HuH-7 (cell line): ENCODE measurements at regions not wholly inside any gene's neighbourhood (a gene's known extent, or its start where the extent isn't known, plus 50 kb on each side); places are given as distances from the start of the nearest gene placed in this dataset.
"Not testable (repeated sequence)": the region's sequence is repeated elsewhere in the genome, so short reads cannot be mapped to it uniquely, and the experiment has no call there.

Experiments used
- DNase-seq: peaks from one replicate; pipeline ENCODE4 v3.0.0; 2011; ENCODE audit warnings: low spot score

DNA sequence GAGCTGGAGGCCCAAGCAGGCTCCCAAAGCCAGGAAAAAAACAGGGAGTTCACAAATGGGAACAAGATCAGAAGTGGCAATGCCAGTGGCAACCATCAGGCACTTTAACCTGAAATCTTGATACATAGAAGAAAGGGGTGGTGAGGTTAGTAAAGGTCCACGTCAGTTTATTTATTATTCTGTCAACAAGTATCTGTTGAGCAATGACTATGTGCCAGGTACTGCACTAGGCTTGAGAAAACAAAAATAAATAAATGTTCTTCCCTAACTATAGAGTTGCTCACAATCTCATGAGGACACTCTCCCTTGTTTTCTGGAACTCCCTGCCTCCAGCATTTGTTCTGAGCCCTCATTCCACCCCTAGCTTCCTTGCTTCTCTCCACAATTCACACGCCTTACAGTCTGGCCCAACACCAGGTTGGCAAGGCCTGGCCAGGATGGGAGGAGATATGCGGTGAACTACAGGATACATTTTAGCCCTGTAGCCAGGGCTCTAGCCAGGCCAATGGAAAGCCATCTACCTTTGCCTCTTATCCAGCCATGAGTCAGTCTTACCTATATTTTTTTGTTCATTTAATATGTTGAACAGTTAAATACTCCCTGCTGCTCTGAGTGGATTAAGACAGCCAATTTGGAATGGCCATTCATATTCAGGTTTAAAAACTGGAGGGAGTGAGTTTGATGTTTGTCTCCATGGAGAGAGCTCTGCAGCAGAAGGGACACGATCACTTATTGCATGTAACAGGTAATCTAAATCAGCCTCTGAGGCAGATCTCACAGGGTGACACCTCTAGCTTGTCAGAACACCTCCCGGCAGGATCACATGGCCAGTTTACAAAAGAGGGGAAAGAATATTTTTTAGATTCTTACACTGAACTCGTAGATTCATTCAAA, 161.9 kb upstream of the ATP11B start:
- DNase-seq: no peak

DNA sequence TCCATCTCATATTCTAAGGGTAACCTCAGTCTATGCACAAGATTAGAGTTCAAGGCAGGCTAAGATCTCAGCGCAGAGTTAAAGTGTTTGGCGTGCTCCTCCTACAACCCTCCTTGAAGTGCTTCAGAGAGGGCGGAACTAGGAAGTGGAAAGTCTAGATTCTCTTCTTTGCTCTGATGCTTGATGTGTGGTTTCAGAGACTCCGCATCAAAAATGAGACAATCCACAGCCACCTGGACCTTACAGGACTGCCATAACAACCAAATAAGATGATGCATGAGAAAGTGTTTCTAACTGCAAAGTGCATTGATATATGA, 161.3 kb upstream of the ATP11B start:
- no peak for DNase-seq

DNA sequence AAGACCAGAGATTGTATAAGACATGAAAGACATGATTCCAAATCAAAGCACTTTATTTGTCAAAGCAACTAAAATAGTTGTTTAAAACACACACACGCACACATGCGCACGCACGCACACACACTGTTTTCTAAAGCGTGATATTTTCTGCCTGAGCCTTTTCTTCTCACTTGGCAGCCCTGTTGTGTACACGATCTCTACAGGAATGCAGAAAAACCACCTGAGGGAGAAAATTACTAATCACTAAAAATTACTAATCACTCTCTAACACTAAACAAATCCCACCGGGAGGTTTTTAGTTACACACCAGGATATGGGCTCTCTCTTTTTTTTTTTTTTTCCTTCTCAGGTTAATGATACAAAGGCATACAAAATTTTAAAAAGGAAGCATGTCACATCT, 160.1 kb upstream of the ATP11B start:
- no peak for DNase-seq

DNA sequence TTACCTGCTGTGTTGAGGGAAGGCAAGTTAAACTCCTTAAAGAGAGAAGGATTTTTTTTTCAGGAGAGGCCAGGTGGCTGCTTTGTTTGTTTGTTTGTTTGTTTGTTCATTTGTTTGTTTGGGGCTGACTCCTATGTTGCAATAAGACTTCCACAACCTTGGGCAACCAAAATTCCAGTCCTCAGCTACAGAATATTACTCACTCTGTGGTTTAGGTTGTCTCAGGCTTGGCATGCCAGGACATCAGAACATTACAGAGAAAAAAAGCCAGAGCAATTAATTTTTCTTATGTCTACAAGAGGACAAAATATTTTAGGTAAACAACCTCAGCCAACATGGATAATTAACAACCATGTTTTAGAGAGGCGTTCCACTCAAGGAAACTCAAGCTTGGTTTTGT, 156.7 kb upstream of the ATP11B start:
- no peak for DNase-seq

DNA sequence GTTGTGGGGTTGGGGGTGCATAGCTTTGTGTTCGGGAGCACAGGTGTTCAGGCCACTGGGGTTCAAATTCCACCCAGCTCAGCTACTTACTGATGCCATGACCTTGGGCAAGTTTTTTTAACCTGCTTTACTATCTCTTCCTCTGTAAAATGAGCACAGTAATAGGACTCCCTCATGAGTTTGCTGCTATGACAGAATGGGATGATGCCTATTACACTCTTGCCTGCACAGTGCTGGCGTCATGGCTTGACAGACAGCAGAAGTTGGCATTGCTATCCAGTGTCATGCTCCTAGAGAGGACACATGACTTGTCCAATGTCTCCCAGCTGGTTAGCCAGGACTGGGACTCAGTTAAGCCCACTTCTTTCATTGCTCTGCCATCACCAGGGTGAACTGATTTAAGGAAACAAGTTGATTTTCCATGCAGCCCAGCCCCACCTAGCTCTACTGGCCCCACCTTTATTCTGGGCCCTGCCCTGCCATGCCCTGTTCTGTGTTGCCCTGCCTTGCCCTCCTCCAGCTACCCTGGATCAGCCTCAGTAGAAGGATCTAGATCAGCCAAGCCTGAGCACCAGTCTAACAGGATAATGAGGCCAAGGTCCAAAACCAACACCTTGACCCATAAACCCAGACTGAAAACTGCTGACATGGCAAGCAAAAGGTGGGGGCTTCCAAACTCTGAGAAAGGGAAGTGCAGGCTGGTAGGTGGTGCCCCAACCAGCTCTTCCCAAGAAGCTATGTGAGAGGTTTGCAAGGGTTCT, 155.8 kb upstream of the ATP11B start:
- no peak for DNase-seq

DNA sequence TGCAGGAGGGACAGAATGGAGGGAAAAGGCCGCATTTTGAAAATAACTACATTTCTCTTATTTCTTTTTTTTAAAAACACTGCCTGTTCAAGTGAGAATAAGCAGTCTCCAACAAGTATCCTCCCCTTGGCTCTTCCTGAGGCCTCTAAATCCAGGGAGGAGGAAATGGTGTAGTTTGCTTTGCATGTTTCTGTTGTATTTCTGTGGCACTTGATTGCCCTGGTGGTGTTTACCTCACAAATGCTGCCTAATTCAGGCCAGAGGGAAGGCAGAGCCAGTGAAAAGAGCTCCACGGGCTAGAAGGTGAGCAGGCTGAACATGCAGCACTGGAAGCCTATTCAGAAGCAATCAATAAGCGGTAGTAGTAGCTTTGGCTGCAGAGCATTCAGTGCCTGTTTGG, 149.3 kb upstream of the ATP11B start:
- DNase-seq: no peak

DNA sequence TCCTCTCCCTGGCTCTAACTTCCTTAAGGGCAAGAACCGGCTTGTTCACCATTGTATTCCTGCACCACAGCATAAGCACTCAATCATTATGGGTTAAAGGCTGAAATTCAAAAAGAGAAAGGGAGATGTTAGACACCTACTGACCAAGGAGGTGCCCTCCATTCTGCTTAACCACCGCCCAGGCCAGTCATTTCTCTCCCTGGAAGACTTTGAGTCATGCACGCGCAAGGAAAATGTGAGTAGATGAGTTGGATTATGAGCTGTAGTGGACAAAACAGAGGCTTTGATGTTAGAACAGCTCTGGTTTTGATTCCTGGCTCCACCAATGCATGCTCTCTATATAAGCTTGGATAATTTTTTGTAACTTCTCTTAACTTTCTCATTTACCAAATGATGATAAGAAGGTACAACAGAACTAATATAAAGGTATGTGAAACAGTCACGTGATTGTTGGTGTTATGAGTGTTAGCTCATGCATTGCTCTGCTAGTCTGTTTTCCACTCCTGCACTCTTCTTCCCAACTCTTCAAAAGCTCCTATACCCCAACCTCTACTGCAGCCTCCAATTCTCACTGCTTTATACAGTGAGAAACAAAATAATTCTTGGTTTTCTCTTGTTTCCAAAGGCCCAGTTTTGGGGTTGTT, 148.4 kb upstream of the ATP11B start:
- DNase-seq: no peak

DNA sequence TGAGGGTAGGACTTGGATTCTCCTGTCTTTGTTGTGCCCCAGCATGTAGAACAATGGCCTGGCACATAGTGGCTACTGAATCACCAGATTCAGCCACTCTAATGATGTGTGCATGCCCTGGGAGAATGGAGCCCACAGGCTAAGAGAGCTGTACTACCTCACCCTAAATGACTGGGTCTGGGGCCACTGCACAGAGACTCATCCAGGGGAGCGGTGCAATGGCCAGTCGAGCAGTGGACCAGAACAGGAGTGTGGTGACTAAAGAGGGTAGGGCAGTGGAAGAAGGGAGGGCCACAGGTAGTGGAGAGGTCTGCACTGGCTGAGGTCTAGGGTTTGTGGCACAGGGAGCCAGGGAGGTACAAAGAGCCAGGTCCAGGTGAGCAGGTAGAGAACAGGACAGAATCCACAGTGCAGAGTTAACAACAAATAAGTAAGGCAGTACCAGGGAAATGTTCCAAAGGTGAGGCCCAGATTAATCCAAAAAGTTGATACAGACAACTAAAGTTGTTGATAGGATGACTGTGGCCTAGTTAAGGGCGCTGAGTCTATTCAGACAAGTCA, 142.7 kb upstream of the ATP11B start:
- DNase-seq: no peak

DNA sequence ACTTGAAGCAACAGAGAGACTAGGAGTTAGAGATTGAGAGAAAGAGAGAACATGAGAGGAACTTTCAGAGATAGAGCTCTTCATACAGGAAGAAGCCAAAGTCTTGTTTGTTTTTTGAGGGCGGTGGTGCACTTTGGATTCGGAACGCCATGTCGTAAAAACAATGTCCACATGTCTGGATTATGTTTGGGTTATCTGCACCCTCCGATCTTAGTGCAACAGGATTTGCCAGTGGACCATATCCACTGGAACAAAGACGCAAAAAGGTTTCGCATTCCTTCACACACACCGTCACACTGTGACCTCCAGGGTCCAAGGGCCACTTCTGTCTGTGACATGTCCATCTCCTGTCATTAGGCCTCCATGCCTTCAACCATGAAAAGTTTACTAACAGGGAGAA, 141.8 kb upstream of the ATP11B start:
- peak; percentile 10 for DNase-seq

DNA sequence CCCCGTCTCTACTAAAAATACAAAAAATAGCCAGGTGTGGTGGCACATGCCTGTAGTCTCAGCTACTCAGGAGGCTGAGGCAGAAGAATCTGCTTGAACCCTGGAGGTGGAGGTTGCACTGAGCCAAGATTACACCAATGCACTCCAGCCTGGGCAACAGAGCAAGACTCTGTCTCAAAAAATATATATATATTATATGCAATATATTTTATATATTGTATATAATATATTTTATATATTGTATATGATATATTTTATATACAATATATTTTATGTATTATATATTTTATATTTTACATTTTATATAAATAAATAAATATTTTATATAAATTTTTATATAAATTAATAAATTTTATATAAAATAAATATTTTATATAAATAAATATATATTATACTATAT, 140.2 kb upstream of the ATP11B start:
- DNase-seq: not testable (repeated sequence)

DNA sequence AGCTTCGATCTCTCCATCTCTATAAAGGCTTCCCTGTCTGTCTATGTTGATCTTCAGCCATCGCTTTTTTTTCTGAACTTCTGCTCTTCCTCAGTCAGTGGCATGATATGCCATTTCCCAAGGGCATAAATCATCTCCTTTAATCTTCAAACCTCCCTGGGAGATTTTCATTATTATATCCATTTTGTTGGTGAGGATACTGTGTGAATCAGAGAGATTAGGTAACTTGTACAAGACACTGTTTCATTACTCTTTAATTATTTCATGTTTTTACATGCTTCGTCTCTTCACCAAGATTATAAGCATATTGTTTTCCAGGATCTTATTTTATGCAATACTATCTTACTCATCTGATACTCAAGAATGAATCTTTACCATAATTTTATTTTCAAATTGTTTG, 124.8 kb upstream of the ATP11B start:
- no peak for DNase-seq

DNA sequence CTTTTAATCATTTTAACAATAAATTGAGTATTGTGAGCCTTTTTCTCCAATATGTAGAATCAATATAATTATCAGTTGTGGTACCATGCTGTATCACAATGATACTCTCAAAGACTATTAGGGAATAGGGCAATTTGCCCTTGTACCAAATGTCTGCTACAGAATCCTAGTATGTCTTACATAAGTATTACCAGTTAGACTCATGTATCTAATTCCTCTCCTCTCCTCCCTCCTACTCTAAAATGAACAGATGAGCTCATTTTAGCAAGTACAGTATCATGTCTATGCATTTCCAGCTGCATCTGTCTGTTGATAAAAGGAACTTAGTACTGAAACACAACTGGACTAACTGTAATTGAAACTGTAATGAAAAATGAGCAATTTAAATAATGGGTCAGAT, 124.3 kb upstream of the ATP11B start:
- DNase-seq: no peak

DNA sequence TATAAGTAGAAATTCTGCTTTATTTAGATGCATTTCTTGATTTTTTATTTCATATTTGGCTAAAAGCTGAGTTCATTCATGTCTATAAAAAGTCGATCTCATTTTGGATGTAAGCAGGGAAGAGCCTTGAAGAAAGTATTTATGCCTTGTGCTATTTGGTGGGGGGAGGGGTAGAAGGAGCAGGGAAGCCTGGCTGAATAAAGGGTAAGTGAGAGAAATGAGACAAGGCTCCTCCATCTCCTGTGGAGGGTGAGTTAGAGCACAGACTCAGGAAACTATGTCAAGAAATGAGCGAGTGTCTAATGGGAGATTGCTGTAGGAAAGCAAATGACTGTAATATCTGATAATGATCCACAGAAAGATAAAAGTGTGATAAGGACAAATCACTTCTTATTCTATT, 121.8 kb upstream of the ATP11B start:
- DNase-seq: no peak

DNA sequence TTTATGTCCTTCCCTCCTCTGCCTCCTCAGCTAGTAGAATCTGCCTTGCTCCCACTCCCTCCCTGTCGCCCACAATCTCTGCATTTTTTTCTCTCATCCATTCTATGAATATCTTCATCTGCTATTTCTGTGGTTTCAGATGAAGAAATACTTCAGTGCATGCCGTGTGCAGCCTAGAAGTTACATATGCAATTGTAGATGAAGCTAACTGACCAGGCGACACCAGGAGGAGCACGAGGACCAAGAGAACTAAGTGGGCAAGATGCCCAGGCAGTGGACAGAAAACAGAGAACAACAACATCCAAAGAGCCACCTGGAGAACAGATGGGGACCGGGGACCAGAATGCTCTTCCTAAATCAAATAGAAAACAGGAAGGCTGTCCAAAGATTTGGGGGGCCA, 121.4 kb upstream of the ATP11B start:
- DNase-seq: no peak

DNA sequence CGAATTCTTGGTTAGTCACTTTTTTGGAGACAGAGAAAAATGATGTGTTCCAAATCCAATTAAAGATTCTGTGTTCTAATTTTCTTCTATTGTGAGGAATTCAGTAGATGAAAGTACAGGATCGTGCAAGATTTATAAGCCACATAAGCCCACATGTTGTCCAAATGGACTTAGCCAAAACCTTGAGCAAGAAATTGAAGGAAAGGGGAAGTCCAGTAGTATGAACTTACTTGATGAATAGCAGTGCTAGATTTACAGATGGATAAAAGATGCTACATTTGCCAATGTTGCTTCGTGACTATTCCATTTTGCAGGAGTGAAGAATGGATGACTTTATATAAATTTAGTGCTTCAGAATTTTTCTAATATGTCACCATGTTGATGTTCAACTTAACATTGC, 120.0 kb upstream of the ATP11B start:
- no peak for DNase-seq

DNA sequence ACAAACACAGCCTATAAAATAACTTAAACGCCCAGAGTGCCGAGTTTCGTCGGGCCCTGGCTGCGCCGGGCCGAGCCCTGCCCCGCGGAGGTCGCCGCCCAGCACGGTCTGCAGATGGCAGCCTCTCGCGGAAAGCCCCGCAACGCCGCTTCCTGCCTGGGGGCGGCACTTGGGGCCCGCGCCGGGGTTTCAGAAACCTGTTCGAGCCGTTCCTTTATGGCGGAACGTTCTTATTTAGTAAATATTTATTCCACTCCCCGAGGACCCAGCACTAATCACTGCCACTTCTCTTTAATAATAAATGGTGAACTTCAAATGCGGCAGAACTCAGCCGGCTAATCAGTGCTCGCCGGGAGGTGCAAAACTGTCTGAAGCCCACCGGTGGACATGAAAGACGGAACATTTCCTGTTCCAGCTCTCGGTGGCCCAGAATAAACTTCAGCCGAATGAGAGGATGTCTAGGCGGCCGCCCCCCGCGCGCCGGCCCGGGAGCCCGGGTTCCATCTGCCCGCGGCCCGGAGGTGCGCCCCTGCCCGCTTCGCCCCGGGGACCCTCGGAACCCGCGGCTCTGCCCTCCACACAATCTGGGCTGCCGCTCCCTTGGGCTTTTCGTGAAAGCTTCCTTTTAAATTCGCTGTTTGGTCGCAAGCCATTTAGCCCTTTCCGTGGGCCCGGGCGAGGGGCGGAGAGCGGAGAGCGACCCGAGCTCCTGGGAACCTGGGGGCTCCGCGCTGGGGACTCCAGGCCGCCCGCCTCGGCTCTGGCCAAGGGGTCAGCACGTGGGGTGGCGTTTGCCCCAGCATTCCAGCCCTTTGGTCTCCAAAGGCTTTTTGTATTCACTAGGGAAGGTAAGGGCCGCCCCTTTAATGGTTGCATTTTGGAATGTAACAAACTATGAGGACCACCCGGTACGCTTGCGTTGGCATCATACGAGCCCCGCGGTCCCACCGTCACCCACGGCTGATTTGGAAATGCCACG, 110.8 kb upstream of the ATP11B start:
- DNase-seq: peak; percentile 54

DNA sequence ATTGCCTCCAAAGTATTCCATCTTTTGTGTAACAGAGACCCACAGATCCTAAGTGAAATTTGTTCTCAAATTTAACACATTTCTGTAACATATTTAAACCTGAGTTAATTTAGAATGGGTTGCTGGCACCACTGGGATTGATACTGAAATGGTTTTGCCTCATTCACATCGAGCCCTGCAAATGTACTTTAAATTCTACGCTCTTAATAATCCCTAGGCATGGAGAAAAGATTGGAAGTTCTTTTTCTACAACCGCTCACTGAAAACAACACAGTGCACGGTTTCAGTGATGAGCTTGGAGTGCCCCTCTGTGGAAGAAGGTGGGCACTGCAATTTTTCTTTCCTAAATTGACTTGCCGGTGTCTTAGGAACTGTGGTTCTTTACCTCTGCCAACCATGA, 109.9 kb upstream of the ATP11B start:
- peak; percentile 66 for DNase-seq

DNA sequence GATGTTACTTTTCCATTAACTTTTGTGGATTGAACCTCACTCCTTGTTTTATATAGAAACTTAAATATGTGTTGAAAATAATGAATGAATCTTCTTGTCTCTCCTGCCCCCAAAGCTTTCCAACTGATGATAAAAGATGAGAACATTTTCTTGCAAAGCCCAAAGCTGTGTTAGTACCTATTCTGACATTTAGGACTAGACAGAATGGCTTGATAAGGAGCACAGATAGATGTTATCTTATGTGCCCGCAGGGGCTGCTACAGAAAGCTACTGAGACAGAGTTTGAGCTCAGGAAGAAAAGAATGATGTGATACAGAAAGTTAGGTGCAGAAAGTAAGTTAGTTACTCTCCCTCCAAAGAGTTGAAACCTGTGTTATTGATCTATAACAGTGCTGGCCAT, 109.4 kb upstream of the ATP11B start:
- no peak for DNase-seq

DNA sequence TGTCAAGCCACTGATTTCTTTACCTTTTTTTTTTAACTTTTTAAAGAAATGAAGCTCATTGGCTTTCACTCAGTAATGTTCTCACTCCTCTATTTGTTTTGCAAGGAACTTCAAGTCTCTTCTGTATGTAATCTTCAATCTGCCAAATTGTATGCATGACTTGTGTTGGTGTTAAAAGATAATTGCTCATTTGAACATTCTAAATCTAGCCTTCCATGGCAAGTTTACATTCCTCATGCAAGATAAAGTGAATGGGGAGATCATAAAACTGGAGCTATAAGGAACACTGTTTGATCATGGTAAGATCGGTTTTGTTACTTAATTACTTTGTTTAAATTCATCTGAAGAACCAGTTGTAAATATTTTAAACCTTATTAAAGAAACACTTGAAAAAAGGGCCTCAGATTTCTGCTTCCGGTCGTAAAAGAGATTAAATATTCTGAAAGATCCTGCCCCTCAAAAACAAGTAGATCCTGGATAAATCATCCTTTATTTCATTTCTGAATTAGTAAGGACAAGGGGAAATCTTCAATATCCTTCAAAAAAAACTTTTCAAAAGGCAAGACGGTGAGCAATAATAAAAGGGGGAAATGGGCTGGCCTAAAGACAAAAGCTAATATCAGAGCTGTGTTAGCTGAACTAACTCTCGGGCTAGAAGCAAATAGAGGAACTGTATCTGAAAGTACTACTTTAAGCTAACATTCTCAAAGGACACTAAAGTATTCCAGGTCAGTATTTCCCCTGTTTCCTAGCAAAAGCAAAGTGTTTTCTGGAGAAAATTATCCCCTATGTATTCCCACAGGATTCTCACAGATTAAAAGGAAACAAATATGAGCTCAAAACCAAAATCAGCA, 107.0 kb upstream of the ATP11B start:
- DNase-seq: no peak

DNA sequence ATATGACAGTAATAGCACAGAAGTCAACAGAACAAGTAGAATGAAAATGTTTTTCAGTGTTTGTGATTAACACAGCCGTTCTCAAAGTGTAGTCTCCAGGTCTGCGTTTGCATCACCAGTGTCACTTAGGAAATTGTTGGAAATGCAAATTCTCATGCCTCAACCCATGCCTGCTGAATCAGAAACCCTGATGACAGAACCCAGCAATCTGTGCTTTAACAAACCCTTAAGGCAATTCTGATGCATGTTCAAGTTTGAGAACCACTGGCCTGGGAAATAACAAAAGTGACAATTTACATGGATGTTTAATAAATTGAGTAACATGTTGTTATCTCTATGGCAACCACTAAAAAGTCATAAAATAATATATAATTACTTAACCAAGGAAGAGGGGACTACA, 103.1 kb upstream of the ATP11B start:
- no peak for DNase-seq

DNA sequence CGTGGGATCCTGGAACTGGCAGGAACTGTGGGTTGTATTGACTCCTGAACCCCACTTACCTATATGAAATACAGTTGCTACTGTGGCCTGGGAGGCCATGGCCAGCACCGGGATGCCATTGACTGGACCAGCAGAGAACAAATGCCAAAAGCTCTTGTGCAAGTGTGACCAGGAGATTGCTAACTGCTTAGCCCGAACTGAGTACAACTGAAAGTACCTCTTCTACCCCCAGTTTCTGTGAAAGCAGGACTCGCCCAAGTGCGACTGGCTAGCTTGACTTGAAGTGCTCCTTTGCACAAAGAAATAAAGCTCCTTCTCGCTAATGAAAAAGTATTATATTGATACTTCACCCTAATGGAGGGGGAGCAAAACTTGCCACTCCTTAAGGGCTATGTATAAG, 101.3 kb upstream of the ATP11B start:
- no peak for DNase-seq
